ENCODE measurements at regions not wholly inside any gene's neighbourhood (a gene's known extent, or its start where the extent isn't known, plus 50 kb on each side); places are given as distances from the start of the nearest gene placed in this dataset.
A peak's percentile ranks its signal among the peaks of the same experiment; 100 is the strongest.

GRCh38 chr9:581673-582497, 259.6 kb upstream of the DMRT1 start:
- TF ChIP-seq, protein P1, sequence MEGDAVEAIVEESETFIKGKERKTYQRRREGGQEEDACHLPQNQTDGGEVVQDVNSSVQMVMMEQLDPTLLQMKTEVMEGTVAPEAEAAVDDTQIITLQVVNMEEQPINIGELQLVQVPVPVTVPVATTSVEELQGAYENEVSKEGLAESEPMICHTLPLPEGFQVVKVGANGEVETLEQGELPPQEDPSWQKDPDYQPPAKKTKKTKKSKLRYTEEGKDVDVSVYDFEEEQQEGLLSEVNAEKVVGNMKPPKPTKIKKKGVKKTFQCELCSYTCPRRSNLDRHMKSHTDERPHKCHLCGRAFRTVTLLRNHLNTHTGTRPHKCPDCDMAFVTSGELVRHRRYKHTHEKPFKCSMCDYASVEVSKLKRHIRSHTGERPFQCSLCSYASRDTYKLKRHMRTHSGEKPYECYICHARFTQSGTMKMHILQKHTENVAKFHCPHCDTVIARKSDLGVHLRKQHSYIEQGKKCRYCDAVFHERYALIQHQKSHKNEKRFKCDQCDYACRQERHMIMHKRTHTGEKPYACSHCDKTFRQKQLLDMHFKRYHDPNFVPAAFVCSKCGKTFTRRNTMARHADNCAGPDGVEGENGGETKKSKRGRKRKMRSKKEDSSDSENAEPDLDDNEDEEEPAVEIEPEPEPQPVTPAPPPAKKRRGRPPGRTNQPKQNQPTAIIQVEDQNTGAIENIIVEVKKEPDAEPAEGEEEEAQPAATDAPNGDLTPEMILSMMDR (IDR thresholded peaks at IDR 0.05), result no peak
- Histone ChIP-seq H3K4me3 (no peak overlapping the region), H3K27ac (no peak overlapping the region)
- DNase-seq (ENCODE audit: low spot score), result no peak

DNA sequence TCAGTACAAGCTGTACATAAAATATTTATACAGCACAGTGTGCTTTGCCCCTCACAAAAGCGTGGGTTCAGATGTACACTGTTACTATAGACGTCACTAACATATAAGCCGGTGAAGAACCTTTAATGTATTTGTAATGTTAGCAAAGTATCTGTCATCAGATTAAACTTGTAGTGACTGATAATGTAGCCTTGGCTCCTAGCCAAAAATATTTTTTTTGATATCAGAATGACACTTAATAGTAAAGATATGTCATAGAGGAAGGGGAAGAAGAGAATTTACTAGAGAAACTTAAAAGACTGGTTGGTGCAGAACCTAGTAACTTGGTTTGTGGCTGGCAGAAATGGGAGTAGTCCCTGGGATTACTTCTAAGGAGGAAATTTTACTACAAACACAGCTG, 258.7 kb upstream of the DMRT1 start:
- Histone ChIP-seq H3K4me3 (no peak overlapping the region), H3K27ac (no peak overlapping the region)
- TF ChIP-seq, protein P1 (IDR thresholded peaks at IDR 0.05), result no peak
- no peak for DNase-seq (ENCODE audit: low spot score)

- TF ChIP-seq, protein P1 (IDR thresholded peaks at IDR 0.05), result no peak
- Histone ChIP-seq H3K4me3 (no peak overlapping the region), H3K27ac (no peak overlapping the region)
- DNase-seq (ENCODE audit: low spot score), result no peak
Observed at GRCh38 chr9:587527-587926, 254.0 kb upstream of the DMRT1 start.

DNA sequence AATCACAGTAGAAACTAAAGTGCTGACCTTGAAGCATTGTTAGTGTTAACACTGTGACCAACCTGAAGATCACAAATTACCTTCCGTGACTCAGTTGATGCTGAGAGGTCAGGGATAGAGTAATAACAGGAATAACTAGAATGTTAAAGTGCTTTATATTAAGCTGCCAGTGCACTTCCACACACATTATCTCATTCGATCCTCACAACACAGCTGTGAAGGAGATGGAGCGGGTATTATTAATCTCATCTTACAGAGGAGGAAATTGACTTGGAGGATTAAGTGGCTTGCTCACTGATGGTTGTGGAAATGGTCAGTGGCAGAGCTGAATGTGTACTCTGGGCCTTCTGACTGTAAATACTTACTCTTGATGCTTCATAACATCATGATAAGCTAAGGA, 252.5 kb upstream of the DMRT1 start:
- DNase-seq (ENCODE audit: low spot score), result no peak
- TF ChIP-seq, protein P1 (IDR thresholded peaks at IDR 0.05), result no peak
- H3K4me3 ChIP-seq, result no peak overlapping the region
- peak overlapping the region in 1 of 2 donors; percentile 65 for H3K27ac ChIP-seq

DNA sequence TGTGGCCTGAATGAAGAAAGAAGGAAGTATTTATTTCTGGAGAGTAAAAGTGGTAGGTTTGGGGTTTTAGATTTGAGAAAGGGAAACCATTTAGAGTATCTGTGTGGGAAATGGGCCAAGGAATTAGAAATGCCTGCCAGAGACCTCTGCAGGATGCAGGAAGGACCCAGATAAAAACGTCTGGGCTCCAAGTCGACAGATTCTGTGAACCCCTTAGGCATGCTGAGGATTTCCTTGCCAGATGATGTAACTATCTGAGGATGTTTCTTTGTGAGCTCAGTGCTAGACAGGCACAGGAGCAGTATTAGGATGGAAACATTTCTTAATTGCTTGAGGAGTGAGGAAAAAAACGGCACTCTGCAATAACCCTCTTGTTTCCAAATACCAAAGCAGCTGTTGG, 251.8 kb upstream of the DMRT1 start:
- peak overlapping the region in 1 of 2 donors; percentile 65 for H3K27ac ChIP-seq
- no peak overlapping the region for H3K4me3 ChIP-seq
- DNase-seq (ENCODE audit: low spot score), result no peak
- TF ChIP-seq, protein P1 (IDR thresholded peaks at IDR 0.05), result no peak

GRCh38 chr9:591292-591691, 250.2 kb upstream of the DMRT1 start:
- TF ChIP-seq, protein P1 (IDR thresholded peaks at IDR 0.05), result no peak
- Histone ChIP-seq H3K4me3 (no peak overlapping the region), H3K27ac (no peak overlapping the region)
- no peak for DNase-seq (ENCODE audit: low spot score)

DNA sequence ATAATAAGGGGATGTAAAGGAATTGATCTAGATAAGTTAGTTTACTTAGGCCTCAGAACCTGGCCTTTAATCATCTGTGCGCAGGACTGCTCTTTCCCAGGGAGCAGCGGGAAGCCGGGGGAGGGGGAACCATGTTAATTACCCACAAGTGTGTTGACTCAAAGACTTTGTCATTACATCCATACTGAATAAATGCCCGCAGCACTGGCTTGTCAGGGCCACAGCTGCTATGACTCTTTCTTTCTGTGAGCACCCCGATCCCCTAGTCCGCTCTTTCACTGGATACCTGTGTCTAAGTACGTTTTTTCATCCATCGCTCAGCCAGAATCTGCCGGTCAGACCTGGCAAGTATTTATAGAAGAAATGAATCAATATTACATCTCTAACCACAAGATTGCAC, 249.3 kb upstream of the DMRT1 start:
- DNase-seq (ENCODE audit: low spot score), result no peak
- Histone ChIP-seq H3K4me3 (no peak overlapping the region), H3K27ac (no peak overlapping the region)
- TF ChIP-seq, protein P1 (IDR thresholded peaks at IDR 0.05), result no peak

Data from coronary artery (tissue), 2 donors.